ENCODE measurements at regions not wholly inside any gene's neighbourhood (a gene's known extent, or its start where the extent isn't known, plus 50 kb on each side); places are given as distances from the start of the nearest gene placed in this dataset.

DNA sequence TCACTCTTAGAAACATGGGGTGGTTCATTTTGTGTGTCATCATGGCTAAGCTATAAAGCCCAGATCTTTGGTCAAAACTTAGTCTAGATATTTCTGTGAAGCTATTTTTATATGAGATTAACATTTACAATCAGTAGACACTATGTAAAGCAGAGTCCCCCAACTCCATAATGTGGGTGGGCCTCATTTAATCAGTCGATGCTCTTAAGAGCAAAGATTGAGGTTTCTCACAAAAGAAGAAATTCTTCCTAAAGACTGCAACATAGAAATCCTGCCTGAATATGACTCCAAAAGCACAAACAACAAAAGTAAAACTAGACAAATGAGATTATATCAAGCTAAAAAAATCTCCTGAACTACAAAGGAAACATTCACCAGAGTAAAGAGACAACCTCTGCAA is 642.2 kb downstream of the DIAPH3 start:
- no peak for DNase-seq (ENCODE audit: low spot score)
- Histone ChIP-seq H3K4me3 (ENCODE audit: low read depth in 1 of 3, low read length in 3 of 3) (no peak overlapping the region), H3K4me1 (ENCODE audit: control insufficient read depth in 4 of 4, insufficient read depth in 4 of 4, low read length in 3 of 4) (peaks cover 0 to 2% (median 0%) of the 10 kb centered on the region in 4 donors), H3K27ac (ENCODE audit: low read depth in 1 of 2, low read length in 2 of 2) (no peak overlapping the region), H3K36me3 (ENCODE audit: control insufficient read depth in 4 of 4, insufficient read depth in 3 of 4, low read depth in 1 of 4, low read length in 3 of 4) (no peaks in the 10 kb centered on the region), H3K27me3 (ENCODE audit: control insufficient read depth in 4 of 4, insufficient read depth in 4 of 4, low read length in 3 of 4) (no peaks in the 10 kb centered on the region), H3K9me3 (ENCODE audit: control insufficient read depth in 4 of 4, low read length in 3 of 4) (peaks cover 0 to 2% (median 0%) of the 10 kb centered on the region in 4 donors), H3K9ac (ENCODE audit: low read depth in 1 of 2, low read length in 2 of 2) (no peak overlapping the region)
- no peak for TF ChIP-seq JUND (IDR thresholded peaks at IDR 0.05)
- no peak for TF ChIP-seq EGR1 (IDR thresholded peaks at IDR 0.05; ENCODE audit: low read depth in 2 of 2)
- no peak for TF ChIP-seq FOXA1 (IDR thresholded peaks at IDR 0.05)
- TF ChIP-seq, protein P1, sequence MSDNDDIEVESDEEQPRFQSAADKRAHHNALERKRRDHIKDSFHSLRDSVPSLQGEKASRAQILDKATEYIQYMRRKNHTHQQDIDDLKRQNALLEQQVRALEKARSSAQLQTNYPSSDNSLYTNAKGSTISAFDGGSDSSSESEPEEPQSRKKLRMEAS (IDR thresholded peaks at IDR 0.05) = no peak
- TF ChIP-seq FOXA2 (IDR thresholded peaks at IDR 0.05) = no peak
- no peak for TF ChIP-seq YY1 (IDR thresholded peaks at IDR 0.05)
- TF ChIP-seq RXRA (IDR thresholded peaks at IDR 0.05) = no peak
- 93% methylated on average over 1 of the region's 1 CpG for whole genome bisulfite sequencing

DNA sequence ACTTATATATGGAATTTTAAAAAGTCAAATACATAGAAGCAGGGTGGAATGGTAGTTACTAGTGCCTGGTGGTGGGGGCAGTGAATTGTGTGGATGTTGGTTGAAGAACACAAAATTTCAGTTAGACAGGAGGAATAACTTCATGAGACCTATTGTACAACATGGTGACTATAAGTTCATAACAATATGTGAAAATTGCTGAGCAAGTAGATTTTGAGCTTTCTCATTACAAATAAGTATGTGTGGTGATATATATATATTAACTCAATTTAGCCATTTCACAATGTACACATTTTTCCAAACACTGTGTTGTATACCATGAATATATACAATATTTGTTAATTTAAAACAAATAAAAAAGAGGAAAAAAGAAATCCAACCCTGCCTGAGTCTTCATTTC is 641.1 kb downstream of the DIAPH3 start:
- peaks cover 0 to 2% (median 0%) of the 10 kb centered on the region in 4 donors for H3K4me1 ChIP-seq (ENCODE audit: control insufficient read depth in 4 of 4, insufficient read depth in 4 of 4, low read length in 3 of 4)
- TF ChIP-seq JUND (IDR thresholded peaks at IDR 0.05) = no peak
- TF ChIP-seq, protein P2, sequence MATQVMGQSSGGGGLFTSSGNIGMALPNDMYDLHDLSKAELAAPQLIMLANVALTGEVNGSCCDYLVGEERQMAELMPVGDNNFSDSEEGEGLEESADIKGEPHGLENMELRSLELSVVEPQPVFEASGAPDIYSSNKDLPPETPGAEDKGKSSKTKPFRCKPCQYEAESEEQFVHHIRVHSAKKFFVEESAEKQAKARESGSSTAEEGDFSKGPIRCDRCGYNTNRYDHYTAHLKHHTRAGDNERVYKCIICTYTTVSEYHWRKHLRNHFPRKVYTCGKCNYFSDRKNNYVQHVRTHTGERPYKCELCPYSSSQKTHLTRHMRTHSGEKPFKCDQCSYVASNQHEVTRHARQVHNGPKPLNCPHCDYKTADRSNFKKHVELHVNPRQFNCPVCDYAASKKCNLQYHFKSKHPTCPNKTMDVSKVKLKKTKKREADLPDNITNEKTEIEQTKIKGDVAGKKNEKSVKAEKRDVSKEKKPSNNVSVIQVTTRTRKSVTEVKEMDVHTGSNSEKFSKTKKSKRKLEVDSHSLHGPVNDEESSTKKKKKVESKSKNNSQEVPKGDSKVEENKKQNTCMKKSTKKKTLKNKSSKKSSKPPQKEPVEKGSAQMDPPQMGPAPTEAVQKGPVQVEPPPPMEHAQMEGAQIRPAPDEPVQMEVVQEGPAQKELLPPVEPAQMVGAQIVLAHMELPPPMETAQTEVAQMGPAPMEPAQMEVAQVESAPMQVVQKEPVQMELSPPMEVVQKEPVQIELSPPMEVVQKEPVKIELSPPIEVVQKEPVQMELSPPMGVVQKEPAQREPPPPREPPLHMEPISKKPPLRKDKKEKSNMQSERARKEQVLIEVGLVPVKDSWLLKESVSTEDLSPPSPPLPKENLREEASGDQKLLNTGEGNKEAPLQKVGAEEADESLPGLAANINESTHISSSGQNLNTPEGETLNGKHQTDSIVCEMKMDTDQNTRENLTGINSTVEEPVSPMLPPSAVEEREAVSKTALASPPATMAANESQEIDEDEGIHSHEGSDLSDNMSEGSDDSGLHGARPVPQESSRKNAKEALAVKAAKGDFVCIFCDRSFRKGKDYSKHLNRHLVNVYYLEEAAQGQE (IDR thresholded peaks at IDR 0.05) = no peak
- TF ChIP-seq, protein P1 (IDR thresholded peaks at IDR 0.05) = no peak
- no peak for TF ChIP-seq FOXA1 (IDR thresholded peaks at IDR 0.05)
- TF ChIP-seq FOXA2 (IDR thresholded peaks at IDR 0.05) = no peak
- peaks cover 0 to 2% (median 0%) of the 10 kb centered on the region in 4 donors for H3K9me3 ChIP-seq (ENCODE audit: control insufficient read depth in 4 of 4, low read length in 3 of 4)
- H3K27me3 ChIP-seq (ENCODE audit: control insufficient read depth in 4 of 4, insufficient read depth in 4 of 4, low read length in 3 of 4) = no peaks in the 10 kb centered on the region
- H3K9ac ChIP-seq (ENCODE audit: low read depth in 1 of 2, low read length in 2 of 2) = no peak overlapping the region
- no peaks in the 10 kb centered on the region for H3K36me3 ChIP-seq (ENCODE audit: control insufficient read depth in 4 of 4, insufficient read depth in 3 of 4, low read depth in 1 of 4, low read length in 3 of 4)
- no peak overlapping the region for H3K4me3 ChIP-seq (ENCODE audit: low read depth in 1 of 3, low read length in 3 of 3)
- H3K27ac ChIP-seq (ENCODE audit: low read depth in 1 of 2, low read length in 2 of 2) = no peak overlapping the region
- DNase-seq (ENCODE audit: low spot score) = no peak

DNA sequence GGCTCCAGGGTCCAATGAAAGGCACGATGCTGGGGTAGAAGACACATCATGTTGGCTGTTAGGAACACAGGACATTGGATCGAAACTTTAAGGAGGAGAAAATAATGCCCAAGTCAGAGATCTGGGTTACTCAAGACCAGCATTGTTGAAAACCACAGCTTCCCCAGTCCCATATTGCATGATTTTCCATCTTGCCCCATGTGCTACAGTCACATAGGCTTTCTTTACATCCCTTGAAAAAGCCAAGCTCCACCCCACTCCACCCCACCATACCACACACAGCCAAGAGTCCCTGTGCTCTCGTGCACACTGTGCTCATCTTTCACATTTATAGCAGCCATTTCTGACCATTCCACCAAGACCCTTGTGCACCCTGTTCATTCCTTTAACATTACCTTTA is 636.2 kb downstream of the DIAPH3 start:
- Histone ChIP-seq H3K27ac (ENCODE audit: low read depth in 1 of 2, low read length in 2 of 2) (no peak overlapping the region), H3K9ac (ENCODE audit: low read depth in 1 of 2, low read length in 2 of 2) (no peak overlapping the region), H3K4me3 (ENCODE audit: low read depth in 1 of 3, low read length in 3 of 3) (no peak overlapping the region), H3K4me1 (ENCODE audit: control insufficient read depth in 4 of 4, insufficient read depth in 4 of 4, low read length in 3 of 4) (peaks cover 0 to 2% (median 0%) of the 10 kb centered on the region in 4 donors), H3K36me3 (ENCODE audit: control insufficient read depth in 4 of 4, insufficient read depth in 3 of 4, low read depth in 1 of 4, low read length in 3 of 4) (no peaks in the 10 kb centered on the region), H3K27me3 (ENCODE audit: control insufficient read depth in 4 of 4, insufficient read depth in 4 of 4, low read length in 3 of 4) (no peaks in the 10 kb centered on the region), H3K9me3 (ENCODE audit: control insufficient read depth in 4 of 4, low read length in 3 of 4) (peaks cover 0 to 2% (median 0%) of the 10 kb centered on the region in 4 donors)
- DNase-seq (ENCODE audit: low spot score) = no peak
- no peak for TF ChIP-seq RXRA (IDR thresholded peaks at IDR 0.05)
- TF ChIP-seq FOXA1 (IDR thresholded peaks at IDR 0.05) = no peak
- TF ChIP-seq, protein P3, sequence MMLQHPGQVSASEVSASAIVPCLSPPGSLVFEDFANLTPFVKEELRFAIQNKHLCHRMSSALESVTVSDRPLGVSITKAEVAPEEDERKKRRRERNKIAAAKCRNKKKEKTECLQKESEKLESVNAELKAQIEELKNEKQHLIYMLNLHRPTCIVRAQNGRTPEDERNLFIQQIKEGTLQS (IDR thresholded peaks at IDR 0.05) = no peak
- TF ChIP-seq YY1 (IDR thresholded peaks at IDR 0.05) = no peak
- no peak for TF ChIP-seq HNF4G (IDR thresholded peaks at IDR 0.05)
- TF ChIP-seq, protein P4, sequence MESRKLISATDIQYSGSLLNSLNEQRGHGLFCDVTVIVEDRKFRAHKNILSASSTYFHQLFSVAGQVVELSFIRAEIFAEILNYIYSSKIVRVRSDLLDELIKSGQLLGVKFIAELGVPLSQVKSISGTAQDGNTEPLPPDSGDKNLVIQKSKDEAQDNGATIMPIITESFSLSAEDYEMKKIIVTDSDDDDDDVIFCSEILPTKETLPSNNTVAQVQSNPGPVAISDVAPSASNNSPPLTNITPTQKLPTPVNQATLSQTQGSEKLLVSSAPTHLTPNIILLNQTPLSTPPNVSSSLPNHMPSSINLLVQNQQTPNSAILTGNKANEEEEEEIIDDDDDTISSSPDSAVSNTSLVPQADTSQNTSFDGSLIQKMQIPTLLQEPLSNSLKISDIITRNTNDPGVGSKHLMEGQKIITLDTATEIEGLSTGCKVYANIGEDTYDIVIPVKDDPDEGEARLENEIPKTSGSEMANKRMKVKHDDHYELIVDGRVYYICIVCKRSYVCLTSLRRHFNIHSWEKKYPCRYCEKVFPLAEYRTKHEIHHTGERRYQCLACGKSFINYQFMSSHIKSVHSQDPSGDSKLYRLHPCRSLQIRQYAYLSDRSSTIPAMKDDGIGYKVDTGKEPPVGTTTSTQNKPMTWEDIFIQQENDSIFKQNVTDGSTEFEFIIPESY (IDR thresholded peaks at IDR 0.05) = no peak
- no peak for TF ChIP-seq TAF1 (conservative IDR thresholded peaks at IDR 0.05)
- TF ChIP-seq EGR1 (IDR thresholded peaks at IDR 0.05; ENCODE audit: low read depth in 2 of 2) = no peak
- WGBS = 75% methylated on average over 3 of the region's 3 CpGs
